IMR-90 (cell line): ENCODE measurements at regions not wholly inside any gene's neighbourhood (a gene's known extent, or its start where the extent isn't known, plus 50 kb on each side); places are given as distances from the start of the nearest gene placed in this dataset.

Experiments used
- ATAC-seq: fragments of 200-7000 bp; cut with Tn5 transposase; 2 replicates; pipeline ENCODE4 v1.9.1; 2020; ENCODE audit warnings: low read depth, mild to moderate bottlenecking, moderate library complexity
- BruUV-seq: library from RNA; stranded (reverse); fragments of 400-500 nt; replicated peaks from 2 replicates; lab custom pipeline; 2021; lab: Mats Ljungman, UMichigan
- CTCF ChIA-PET: fragments of 300-600 bp; formaldehyde crosslinking; extraction: SDS; loops from one replicate; lab custom pipeline; 2021; ENCODE audit warnings: antibody characterized with exemption; lab: Yijun Ruan, JAX
- POLR2A ChIA-PET: fragments of 300-600 bp; sonication (Branson Sonifier 250); formaldehyde crosslinking; loops from one replicate; lab custom pipeline; 2022; ENCODE audit warnings: antibody characterized with exemption; ENCODE audit not compliant: unreplicated experiment; lab: Charles Lee
- DNase-seq: peaks from one replicate; pipeline ENCODE4 v3.0.0; 2013
- H2AFZ ChIP-seq: replicated peaks from 2 replicates; pipeline ENCODE3; 2013; ENCODE audit warnings: low read length, mild to moderate bottlenecking; ENCODE audit not compliant: poor library complexity
- H2AK5ac ChIP-seq: 2 replicates; pipeline ENCODE4 v1.6.1; 2013; ENCODE audit warnings: low read depth, low read length, inconsistent platforms
- H2AK9ac ChIP-seq: replicated peaks from 2 replicates; pipeline ENCODE3; 2013; ENCODE audit warnings: mild to moderate bottlenecking, low read depth, low read length, moderate library complexity; ENCODE audit not compliant: poor library complexity
- H2BK120ac ChIP-seq: 2 replicates; pipeline ENCODE4 v1.6.1; 2013; ENCODE audit warnings: low read depth, low read length, inconsistent platforms
- H2BK15ac ChIP-seq: 3 replicates; pipeline ENCODE4 v1.6.1; 2013; ENCODE audit warnings: low read depth, low read length, inconsistent platforms
- H2BK20ac ChIP-seq: 2 replicates; pipeline ENCODE4 v1.6.1; 2013; ENCODE audit warnings: low read depth, mild to moderate bottlenecking, inconsistent platforms, low read length, moderate library complexity
- H2BK5ac ChIP-seq: 2 replicates; pipeline ENCODE4 v1.6.1; 2013; ENCODE audit warnings: mild to moderate bottlenecking, low read depth, low read length, inconsistent platforms; ENCODE audit not compliant: poor library complexity, severe bottlenecking
- H3K14ac ChIP-seq: replicated peaks from 2 replicates; pipeline ENCODE4 v1.6.1; 2013; ENCODE audit warnings: low read depth, low read length, inconsistent platforms
- H3K18ac ChIP-seq: 2 replicates; pipeline ENCODE4 v1.6.1; 2013; ENCODE audit warnings: low read depth, low read length, control low read depth
- H3K23ac ChIP-seq: 2 replicates; pipeline ENCODE4 v1.6.1; 2013; ENCODE audit warnings: low read depth, low read length, inconsistent platforms
- H3K27ac ChIP-seq: 2 replicates; pipeline ENCODE4 v1.5.1; 2013; ENCODE audit warnings: mild to moderate bottlenecking, control low read depth, low read length; ENCODE audit not compliant: insufficient read depth
- H3K27me3 ChIP-seq: 2 replicates; pipeline ENCODE4 v1.6.1; 2013; ENCODE audit warnings: low read length; ENCODE audit not compliant: control insufficient read depth, insufficient read depth
- H3K36me3 ChIP-seq: 2 replicates; pipeline ENCODE4 v1.6.1; 2013; ENCODE audit warnings: low read length, mixed read lengths; ENCODE audit not compliant: control insufficient read depth, insufficient read depth
- H3K4ac ChIP-seq: 2 replicates; pipeline ENCODE4 v1.6.1; 2013; ENCODE audit warnings: low read depth, low read length, inconsistent platforms
- H3K4me1 ChIP-seq: 2 replicates; pipeline ENCODE4 v1.6.1; 2013; ENCODE audit warnings: low read length, mixed read lengths; ENCODE audit not compliant: control insufficient read depth, insufficient read depth
- H3K4me2 ChIP-seq: 2 replicates; pipeline ENCODE4 v1.6.1; 2013; ENCODE audit warnings: low read depth, mild to moderate bottlenecking, control low read depth, low read length, moderate library complexity
- H3K4me3 ChIP-seq: 2 replicates; pipeline ENCODE4 v1.5.1; 2013; ENCODE audit warnings: low read depth, mild to moderate bottlenecking, control low read depth, low read length, moderate library complexity; ENCODE audit not compliant: insufficient read depth
- H3K56ac ChIP-seq: 2 replicates; pipeline ENCODE4 v1.6.1; 2013; ENCODE audit warnings: low read length, inconsistent platforms; ENCODE audit not compliant: insufficient read depth; ENCODE audit errors: extremely low read depth
- H3K79me1 ChIP-seq, 2 experiments: 2 replicates each; pipeline ENCODE4 v1.6.1; 2013; ENCODE audit warnings: low read length in 2 of 2, inconsistent platforms in 1 of 2, low read depth in 1 of 2
- H3K9ac ChIP-seq: 2 replicates; pipeline ENCODE4 v1.6.1; 2013; ENCODE audit warnings: low read depth, low read length, control low read depth
- H3K9me1 ChIP-seq: 2 replicates; pipeline ENCODE4 v1.6.1; 2013; ENCODE audit warnings: low read length, inconsistent platforms; ENCODE audit not compliant: insufficient read depth
- H3K9me3 ChIP-seq: 2 replicates; pipeline ENCODE4 v1.6.1; 2013; ENCODE audit warnings: low read length; ENCODE audit not compliant: control insufficient read depth, insufficient read depth
- H4K20me1 ChIP-seq: 2 replicates; pipeline ENCODE4 v1.6.1; 2013; ENCODE audit warnings: low read length, inconsistent platforms; ENCODE audit not compliant: insufficient read depth
- H4K5ac ChIP-seq: 2 replicates; pipeline ENCODE4 v1.6.1; 2013; ENCODE audit warnings: mild to moderate bottlenecking, low read depth, low read length, control low read depth
- H4K8ac ChIP-seq, 2 experiments: 2 replicates each; pipeline ENCODE4 v1.6.1; 2013; ENCODE audit warnings: low read depth in 2 of 2, low read length in 2 of 2, control low read depth in 1 of 2, inconsistent platforms in 1 of 2
- H4K91ac ChIP-seq: 2 replicates; pipeline ENCODE4 v1.6.1; 2013; ENCODE audit warnings: low read depth, low read length, inconsistent platforms; ENCODE audit not compliant: insufficient read depth
- CHD1 ChIP-seq: IDR thresholded peaks from 2 replicates; pipeline ENCODE4 v1.6.1; 2012; ENCODE audit warnings: low read depth, low read length, improper control_type of control experiment
- MAZ ChIP-seq: IDR thresholded peaks from 2 replicates; pipeline ENCODE4 v1.6.1; 2012; ENCODE audit warnings: low read depth, mild to moderate bottlenecking, low read length, improper control_type of control experiment, moderate library complexity, borderline replicate concordance
- MXI1 ChIP-seq: IDR thresholded peaks from 2 replicates; pipeline ENCODE4 v1.6.1; 2012; ENCODE audit warnings: low read depth, mild to moderate bottlenecking, low read length, moderate library complexity, borderline replicate concordance
- RCOR1 ChIP-seq: IDR thresholded peaks from 2 replicates; pipeline ENCODE4 v1.6.1; 2012; ENCODE audit warnings: mild to moderate bottlenecking, low read length, improper control_type of control experiment; ENCODE audit not compliant: insufficient replicate concordance
- WGBS, 2 experiments: methylation state at CpG; one replicate each; pipeline versions ENCODE4 v1.1.5 to v1.1.7; 2013; ENCODE audit warnings: missing lambda C conversion rate in 2 of 2; ENCODE audit not compliant: insufficient read length in 1 of 2; ENCODE audit errors: extremely low coverage in 2 of 2; 5-methylcytosine and 5-hydroxymethylcytosine counted together
- dilution Hi-C: fragments of 300-500 bp; cut with HindIII; formaldehyde crosslinking; loops from one replicate; pipeline ENCODE4 v1.14.3; 2018; ENCODE audit warnings: low sequenced_read_pairs; ENCODE audit not compliant: unreplicated experiment
- in situ Hi-C: fragments of 300-500 bp; cut with MboI; formaldehyde crosslinking; loops from 3 replicates; pipeline ENCODE4 v1.14.3; 2019; ENCODE audit warnings: low sequenced_read_pairs, inconsistent platforms, mixed read lengths
- intact Hi-C: fragments of 100-400 bp; cut with micrococcal nuclease; formaldehyde crosslinking; loops from 2 replicates; pipeline ENCODE4 v1.10.0; 2022
- TF ChIP-seq, protein P1 (sequence below): conservative IDR thresholded peaks from 2 replicates; pipeline ENCODE4 v1.5.1; 2012; ENCODE audit warnings: mild to moderate bottlenecking, low read depth, low read length, improper control_type of control experiment

DNA sequence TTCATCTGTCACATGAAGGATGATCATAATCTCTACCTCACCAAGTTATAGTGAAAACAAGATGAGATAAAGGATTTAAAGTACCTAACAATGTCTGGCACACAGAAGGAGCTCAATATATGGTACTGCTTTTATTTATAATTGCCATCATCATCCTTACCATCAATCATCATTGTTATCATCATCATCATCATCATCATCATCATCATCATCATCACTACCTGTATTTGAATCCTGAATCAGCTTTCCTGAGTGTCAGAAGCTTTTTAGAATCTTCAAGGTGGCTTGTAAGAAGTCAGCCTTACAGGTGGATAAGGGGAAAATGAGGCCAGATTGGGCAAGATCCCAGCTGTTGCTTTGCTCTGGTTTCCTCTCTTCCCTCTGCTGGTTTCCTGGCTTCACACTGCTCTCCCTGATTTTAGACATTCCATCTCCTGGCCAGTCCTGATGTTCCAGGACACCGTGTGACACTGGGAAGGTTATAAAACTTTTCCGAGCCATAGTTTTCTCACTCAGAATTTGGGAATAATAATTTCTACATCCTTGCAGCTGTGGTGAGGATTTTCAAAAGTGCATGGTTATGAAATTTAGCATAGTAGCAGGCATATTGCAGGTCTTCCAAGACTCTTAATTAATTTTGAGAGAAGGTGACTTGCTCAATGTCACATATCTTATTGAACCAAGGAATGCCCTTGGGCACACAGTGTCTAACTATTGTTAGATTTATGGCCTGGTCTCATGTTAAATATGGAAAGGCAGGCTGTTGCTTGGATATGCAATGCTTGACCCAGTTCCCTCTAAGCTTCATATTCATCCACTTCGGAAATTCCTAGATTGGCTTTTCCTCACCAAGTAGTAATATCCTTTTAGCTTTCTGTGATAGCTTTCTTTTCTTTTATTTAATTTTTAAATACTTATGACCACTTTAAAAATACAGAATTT is 160.7 kb downstream of the TMEM38B start:
- H3K23ac ChIP-seq: no peak overlapping the region
- H3K27me3 ChIP-seq: no peaks in the 10 kb centered on the region
- ATAC-seq (no peak), DNase-seq (no peak)
- H2BK20ac ChIP-seq: no peak overlapping the region
- TF ChIP-seq MAZ (no peak), RCOR1 (no peak), MXI1 (no peak), CHD1 (no peak)
- TF ChIP-seq, protein P1, sequence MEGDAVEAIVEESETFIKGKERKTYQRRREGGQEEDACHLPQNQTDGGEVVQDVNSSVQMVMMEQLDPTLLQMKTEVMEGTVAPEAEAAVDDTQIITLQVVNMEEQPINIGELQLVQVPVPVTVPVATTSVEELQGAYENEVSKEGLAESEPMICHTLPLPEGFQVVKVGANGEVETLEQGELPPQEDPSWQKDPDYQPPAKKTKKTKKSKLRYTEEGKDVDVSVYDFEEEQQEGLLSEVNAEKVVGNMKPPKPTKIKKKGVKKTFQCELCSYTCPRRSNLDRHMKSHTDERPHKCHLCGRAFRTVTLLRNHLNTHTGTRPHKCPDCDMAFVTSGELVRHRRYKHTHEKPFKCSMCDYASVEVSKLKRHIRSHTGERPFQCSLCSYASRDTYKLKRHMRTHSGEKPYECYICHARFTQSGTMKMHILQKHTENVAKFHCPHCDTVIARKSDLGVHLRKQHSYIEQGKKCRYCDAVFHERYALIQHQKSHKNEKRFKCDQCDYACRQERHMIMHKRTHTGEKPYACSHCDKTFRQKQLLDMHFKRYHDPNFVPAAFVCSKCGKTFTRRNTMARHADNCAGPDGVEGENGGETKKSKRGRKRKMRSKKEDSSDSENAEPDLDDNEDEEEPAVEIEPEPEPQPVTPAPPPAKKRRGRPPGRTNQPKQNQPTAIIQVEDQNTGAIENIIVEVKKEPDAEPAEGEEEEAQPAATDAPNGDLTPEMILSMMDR: no peak
- H3K56ac ChIP-seq: no peak overlapping the region
- BruUV-seq: no TSS peak
- no peak overlapping the region for H3K4ac ChIP-seq
- H3K9ac ChIP-seq: no peak overlapping the region
- H3K36me3 ChIP-seq: no peaks in the 10 kb centered on the region
- no peak overlapping the region for H2BK120ac ChIP-seq
- ChIA-PET POLR2A (no interaction called here), CTCF (interaction anchor here (0.7 to 1.2 kb wide), 2 partner anchors 26 to 712 kb away, joined by 3 to 4 read pairs; no protein-coding TSS in a partner anchor)
- no peaks in the 10 kb centered on the region for H4K20me1 ChIP-seq
- no peaks in the 10 kb centered on the region for H3K4me1 ChIP-seq
- H4K8ac ChIP-seq: no peak overlapping the region
- no peak overlapping the region for H4K91ac ChIP-seq
- dilution Hi-C loops (no loop called here), in situ Hi-C loops (no loop called here), intact Hi-C loops (no loop called here)
- H3K14ac ChIP-seq: no peak overlapping the region
- H3K79me1 ChIP-seq: no peaks in the 10 kb centered on the region
- H4K5ac ChIP-seq: no peak overlapping the region
- no peak overlapping the region for H2BK5ac ChIP-seq
- H3K9me1 ChIP-seq: no peaks in the 10 kb centered on the region
- no peak overlapping the region for H3K27ac ChIP-seq
- no peak overlapping the region for H3K4me2 ChIP-seq
- no peak overlapping the region for H3K4me3 ChIP-seq
- no CpG with 5 or more reads among the region's 3 CpGs for WGBS, 2 experiments
- no peak overlapping the region for H2AK9ac ChIP-seq
- H2BK15ac ChIP-seq: no peak overlapping the region
- H2AK5ac ChIP-seq: no peak overlapping the region
- no peaks in the 10 kb centered on the region for H3K9me3 ChIP-seq
- no peak overlapping the region for H3K18ac ChIP-seq
- H2AFZ ChIP-seq: no peak overlapping the region
